GM19452 (cell line): ENCODE measurements at regions not wholly inside any gene's neighbourhood (a gene's known extent, or its start where the extent isn't known, plus 50 kb on each side); places are given as distances from the start of the nearest gene placed in this dataset.

Experiments used
- ATAC-seq: cut with Tn5 transposase; IDR thresholded peaks from one replicate; pipeline ENCODE4 v1.9.1; 2021; ENCODE audit not compliant: unreplicated experiment

DNA sequence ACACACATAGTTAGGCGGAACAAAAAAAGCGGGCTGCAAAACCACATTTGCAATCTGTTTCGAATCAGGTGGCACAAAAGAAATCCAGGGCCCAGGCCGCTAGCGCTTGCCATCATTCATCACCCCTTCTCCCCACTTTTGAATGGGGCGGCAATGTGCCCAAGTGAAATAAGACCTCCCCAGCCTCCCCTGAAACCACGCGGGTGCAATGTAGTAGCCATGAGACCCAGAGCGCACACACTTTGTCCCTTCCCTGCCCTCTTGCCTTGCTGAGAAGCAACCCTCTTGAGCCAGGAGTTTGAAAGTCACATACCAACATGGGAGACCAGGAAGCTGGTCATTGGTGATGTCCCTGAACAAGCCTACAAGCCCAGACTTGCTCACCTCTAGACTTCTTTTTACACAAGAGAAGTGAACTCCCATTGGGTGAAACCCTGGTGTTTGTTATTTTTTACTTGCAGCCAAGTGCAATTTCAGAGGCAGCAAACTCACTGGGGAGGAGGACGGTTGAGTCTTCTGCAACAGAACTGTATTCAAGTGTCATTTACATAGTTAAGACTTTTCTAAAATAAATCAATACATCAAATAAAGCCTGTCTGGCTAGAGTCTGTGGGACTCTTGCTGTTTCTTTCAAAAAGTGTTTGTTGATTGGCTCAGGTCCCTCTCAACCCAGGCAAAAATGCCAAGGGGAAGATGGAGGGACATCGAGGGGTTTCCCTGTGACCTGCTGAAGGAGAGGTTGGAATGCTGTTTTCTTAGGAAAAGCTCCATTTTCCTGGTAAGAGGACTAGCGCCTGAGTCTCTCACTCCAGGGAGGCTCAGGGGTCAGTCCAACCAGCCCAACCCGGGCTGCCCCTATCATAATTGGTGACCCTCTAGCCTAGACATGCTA, 138.1 kb upstream of the PTPN1 start:
- no peak for ATAC-seq

DNA sequence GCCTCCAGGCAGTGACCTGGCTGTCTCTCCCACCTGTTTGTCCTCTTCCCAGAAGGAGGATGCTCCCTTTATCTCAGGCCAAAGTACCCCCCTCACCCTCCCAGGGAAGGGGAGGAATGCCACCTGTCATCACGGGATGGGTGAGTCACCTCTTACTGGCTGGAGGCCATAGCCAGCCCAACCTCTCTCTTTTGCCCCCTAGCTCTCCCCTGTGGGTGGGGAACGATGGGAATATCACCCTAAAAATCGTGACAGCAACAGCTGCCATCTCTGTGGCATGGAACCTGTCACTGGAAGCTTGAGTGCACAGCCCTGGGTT, 137.5 kb upstream of the PTPN1 start:
- no peak for ATAC-seq

DNA sequence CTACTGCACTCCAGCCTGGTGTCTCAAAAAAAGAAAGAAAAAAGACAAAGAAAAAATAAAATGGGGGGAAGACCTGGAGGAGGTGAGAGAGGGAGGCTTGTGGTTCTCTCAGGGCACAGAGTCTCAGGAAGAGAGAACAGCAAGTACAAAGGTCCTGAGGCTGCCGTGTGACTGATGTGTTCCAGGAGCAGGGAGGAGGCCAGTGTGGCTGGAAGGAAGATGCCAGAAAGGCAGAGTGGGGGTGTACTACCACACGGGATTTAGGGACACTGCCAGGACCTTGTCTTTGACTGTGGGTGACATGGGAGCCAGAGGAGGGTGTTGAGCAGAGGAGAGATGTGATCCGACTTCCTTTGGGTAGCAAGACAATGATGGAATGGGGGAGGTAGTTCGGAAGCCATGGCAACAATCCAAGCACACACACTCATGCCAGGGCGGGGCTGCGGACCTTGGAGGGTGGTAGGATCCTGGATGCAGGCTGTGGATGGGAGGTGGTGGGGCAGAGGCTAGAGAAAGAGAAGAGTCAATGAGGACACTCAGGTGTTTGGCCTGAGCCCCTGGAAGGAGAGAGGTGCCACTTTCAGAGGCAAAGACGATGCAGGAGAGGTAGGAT, 136.4 kb upstream of the PTPN1 start:
- no peak for ATAC-seq

DNA sequence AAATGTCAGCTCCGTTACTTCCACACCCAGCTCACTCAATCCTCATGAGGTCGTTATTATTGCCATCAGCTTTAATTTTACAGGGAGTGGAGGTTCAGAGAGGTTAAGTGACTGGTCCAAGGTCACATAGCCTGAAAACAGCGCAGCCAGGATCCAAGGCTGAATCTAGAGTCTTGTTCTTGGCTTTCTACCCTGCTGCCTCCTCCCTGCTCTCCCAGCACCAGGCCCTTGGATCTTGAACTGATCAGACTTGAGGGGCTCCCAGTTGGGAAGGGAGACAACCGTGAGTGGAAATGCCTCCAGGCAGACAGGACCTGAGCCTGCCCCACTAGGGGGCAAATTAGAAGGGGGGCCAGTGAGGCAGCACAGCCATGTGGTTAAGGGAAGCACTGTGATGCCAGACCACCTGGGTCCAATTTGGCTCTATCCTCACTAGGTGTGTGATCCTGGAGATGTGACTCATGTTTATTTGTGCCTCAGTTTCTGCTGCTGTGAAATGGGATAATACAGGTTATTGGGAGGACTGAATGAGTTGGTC, 135.6 kb upstream of the PTPN1 start:
- no peak for ATAC-seq

DNA sequence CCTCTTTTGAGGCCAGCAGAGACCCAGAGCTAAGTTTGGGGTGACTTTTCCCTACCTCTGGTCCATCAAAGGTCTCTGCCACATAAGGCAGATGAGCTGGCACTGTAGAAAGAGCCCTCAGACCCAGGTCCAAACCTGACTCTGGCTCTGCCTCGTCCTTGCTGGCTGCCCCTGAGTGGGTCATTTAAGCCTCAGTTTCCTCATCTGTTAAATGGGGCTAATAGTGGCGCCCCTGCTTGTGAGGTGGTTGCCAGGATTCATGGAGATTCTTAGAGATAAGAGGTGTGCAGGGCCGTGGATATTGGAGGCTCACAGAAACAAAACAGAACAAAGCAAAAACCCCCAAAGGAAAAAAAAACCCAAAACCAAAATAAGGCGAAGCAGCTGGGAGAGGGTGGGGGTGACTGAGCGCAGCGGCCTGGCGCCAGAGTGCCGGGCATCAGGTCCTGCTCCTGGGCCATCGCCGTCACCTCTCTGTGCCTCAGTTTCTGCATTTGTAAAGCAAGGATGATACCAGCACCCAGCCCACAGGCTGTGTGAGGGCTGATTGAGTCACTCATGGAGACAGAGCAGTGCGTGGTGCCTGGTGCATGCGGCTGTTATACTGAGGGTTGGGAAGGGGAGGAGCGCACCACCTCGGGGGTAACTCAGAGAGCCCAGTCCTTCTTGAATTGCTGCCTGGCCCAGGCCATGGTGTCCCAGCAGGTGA, 133.8 kb upstream of the PTPN1 start:
- ATAC-seq = no peak

DNA sequence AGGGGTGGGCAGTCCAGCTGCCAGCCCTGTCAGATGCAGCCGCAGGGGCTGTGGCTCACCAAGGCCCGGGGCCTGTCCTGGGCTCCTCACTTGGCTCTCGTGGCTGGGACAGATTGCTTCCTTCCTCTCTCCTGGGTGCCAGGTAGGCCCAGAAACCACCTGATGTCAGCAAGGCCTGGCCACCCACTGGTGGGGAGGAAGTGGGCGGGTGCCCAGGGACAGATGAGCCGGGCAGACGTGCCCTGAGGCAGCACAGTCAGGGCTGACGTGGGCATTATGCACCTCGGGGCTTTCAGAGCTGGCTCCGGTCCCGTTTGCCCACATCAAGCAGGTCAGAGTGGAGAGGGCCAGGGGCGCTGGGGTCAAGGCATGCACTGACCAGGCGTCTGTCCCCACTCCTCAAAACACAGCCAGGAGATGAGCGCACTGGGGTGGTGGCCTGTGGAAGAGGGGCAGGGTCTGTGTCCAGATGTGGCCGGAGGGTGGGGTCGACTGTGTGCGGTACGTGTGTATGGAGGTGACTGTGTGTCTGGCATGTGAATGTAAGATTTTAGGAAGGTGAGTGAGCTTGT, 133.2 kb upstream of the PTPN1 start:
- no peak for ATAC-seq

DNA sequence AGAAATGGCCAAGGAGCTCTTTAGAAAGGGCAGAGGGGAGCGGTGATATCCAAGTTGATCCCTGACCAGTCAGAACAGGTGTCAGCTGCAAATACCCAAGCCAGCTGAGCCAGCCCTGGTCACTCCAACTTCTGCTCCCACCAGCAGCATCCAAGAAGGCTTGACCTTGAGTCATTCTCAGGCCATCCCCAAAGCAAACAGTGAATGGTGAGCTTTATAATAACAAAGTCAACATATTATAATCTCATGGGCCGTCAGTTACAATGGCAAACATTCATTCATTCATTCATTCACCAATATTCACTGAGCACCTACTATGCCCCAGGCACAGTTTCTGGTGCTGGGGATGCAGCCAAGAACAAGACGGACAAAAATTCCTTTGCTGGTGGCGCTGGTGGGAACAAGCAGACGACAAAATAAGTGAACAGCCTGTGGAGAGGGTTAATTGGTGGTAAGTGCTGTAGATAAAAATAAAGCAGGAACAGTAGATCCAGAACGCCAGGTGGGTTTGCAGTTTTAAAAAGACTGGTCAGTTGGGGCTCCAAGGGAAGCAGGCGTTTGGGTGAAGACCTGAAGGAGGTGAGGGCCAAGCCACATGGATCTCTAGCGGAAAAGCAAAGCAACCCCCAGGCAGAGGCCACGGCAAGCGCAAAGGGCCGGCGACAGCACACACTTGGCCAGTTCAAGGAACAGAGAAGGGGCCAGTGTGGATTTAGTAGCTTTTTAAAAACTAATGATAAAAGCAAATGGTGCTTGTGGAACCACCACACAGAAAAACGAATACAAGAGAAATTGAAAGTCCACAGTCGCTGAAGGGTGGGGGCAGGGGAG, 131.8 kb upstream of the PTPN1 start:
- no peak for ATAC-seq

DNA sequence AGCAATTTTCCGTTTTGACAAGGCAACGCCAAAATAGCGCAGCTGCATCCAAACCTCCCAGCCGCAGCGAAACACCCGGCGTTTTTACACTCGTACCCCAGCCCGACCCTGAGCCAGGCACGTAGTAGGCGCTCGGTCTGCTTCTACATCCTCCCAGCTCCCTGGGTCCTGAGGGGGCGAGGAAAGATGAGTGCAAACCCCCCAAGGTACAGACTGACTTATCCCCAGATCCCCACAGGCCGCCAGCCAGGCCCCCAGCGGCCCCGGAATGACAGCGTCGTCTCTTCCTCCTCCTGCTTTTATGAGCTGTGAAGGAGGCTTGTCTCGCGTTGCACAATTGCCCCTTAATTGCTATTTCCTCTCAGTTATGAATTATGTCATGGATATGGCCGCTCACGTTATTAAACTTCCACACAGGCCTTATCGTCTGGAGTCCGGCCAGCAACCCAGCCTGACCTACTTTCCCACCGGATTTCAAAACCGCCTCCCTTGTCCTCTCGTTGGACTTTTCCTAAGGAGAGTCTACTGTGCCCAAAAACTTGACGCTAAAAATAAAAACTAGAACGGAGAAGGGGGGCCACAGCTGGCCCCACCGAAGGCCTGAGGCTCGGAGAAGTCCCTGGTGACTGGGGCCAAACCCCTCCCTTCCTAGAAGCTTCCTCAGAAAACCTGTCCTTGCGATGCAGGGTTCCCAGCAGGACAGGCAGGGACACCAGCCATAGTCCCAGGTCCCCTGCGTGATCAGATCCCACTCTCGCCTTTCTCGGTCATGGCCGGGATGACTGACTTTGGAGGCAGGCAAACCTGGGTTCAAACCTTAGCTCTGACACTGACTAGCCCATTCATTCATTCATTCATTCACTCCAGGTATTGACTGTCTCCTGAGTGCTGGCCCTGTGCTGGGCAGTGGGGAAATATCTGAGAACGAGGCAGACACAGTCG, 130.9 kb upstream of the PTPN1 start:
- ATAC-seq = no peak

DNA sequence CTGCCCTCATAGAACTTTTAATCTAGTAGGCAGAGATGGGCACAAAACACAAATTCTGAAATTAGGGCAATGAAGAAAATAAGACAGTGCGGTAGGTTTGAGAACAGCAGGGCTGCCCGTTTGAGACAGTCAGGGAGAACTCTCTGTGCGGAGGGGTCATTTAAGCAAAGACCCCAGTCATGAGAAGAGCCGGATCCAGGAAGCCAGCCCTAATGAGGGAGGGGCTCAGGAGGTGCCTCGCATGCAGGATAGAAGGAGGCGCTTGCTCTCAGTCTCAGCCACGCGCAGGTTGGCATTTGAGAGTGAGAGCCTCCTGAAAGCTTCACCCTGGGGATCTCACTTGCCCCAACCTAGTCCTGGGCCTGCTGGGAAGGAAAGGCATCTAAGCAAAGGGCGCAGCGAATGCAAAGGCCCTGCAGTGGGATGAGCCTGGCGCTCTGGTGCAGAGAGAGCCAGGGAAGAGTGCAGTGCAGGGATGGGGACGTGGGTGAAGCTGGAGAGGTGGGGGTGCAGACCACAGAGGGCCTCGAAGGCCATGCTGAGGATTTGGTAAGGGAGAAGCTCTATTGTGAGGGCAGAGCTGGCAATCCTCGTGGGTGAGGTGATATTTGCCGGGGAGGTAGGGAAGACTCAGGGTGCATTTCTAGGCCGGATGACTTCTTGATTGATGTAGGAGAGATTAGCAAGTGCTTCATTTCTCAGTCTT, 130.0 kb upstream of the PTPN1 start:
- ATAC-seq = no peak

DNA sequence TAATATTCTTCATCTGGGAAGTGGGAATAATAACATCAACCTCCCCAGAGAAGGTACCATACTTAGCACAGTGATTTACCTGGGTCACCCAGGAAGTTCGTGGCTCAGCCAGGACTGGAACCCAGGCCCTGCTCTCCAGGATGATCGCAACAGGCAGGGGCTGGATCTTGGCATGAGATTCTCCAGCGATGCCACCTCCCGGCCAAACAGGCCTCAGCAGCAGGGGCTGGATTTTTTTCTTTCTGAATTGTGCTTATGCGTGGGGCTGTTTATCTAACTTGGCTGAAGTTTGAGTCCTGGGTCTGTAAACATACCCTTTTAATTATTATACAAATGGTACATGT, 129.5 kb upstream of the PTPN1 start:
- no peak for ATAC-seq

DNA sequence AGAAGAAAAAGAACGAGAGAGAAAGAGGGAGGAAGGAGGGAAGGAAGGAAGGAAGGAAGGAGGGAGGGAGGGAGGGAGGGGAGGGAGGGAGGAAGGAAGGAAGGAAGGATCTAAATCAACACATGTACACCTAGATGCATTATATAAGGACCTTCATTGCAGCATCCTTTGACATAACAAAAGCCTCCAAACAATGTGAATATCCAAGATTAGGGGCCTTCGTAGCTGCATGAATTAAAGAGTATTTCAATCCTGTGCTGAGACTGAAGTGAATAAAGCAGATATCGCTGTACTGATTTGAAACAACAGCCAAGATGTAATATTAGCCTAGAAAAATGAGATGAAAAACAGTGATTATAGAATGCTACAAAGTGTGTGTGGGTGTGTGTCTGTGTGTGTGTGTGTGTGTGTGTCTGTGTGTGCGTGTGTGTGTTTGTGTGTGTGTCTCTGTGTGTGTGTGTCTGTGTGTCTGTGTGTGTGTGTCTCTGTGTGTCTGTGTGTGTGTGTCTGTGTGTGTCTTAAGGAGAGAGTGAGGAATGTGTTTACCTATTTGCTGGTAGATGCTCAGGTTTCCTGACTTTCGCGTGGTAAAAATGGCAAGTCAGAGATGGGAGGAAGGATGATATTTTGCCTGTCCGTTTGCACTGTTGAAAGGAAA, 129.0 kb upstream of the PTPN1 start:
- ATAC-seq = no peak

DNA sequence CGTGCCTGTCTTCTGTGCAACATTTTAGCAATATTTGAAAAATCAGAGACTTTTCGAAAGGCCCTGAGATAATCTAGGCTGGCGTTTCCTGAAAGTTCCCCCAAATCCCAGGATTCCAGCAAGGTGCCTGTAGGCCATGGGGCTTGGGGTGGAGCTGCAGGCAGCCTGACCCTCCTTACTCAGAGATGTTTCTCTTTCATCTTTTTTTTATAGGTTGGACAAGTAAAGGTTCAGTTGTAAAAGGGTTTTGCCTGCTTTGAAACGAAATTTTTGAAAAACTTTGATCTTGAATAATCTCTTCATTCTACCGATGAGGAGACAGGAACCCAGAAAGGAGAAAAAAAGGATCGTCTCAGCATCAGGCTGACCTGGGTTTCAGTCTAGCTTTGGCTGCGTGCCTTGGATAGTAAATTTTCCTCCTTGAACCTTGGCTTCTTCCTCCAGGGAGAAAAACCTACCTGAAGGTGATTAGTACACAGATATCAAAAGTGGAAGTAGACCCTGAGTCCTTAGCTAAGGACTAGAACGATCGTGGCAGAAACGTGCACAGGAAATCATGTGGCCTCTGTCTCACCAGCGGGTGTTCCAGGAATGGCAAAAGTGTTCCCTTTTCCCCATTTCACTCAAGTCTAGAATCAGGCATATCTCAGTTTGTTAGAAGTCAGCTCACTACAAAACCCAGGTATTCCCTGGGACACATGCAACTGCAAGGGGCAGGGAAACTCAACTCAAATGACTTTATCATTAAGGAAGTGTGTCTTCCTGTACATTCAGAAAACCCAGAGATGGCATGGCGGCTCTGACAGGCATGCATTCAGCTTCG, 128.2 kb upstream of the PTPN1 start:
- ATAC-seq = no peak

DNA sequence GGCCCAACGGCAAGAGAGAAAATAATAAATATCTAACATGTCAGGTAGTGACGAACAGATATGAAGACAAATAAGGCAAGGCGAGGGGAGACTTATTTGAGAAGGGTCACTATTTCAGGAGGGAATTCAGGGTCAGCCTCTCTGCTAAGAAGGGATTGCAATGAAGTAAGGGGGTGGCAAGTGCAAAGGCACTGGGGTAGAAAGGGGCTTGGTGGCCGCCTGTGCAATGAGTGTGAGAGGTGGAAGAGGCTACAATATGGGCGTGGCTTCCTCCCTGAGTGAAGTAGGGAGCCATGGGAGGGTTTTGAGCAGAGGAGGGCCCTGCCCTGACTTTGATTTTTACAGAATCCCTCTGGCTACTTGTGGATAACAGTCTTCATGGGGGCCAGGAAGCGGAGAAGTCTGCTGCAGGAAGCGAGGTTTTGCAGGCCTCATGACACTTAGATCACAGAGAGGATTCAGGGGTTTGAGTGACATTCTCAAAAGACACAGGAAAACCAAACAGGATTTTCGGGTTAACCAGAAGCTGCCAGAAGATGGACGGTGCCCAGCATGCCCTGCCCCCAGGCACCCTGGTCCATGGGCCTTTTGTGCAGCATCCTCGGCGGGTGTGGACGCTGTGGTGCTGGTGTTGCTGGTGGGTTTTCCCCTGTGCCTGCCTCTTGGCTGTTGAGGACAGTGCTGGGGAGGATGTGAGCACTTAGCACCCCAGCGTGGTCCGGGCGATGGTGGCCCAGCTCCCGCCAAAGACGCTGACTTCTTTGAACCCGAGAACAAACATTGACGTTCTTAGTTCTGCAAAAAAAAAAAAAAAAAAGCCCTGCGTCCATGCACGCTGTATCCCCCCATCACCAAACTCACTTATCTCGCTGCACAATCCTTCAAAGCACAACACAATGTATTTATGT, 124.2 kb upstream of the PTPN1 start:
- ATAC-seq = no peak

DNA sequence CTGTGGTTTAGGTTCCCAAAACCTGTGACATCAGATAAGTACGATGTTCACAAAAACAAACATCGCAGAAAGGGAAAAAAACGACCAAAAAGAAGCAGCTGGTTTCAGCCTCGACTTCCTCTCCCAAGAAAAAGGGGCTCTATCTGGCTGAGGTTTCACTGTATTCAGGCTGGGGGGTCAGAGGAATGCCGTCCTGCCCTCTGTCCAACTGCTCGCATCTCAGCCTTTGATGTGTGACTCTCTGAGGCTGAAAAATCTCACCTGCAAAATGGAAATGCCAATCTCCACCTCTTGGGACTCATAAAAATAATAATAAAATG, 123.6 kb upstream of the PTPN1 start:
- ATAC-seq = no peak

DNA sequence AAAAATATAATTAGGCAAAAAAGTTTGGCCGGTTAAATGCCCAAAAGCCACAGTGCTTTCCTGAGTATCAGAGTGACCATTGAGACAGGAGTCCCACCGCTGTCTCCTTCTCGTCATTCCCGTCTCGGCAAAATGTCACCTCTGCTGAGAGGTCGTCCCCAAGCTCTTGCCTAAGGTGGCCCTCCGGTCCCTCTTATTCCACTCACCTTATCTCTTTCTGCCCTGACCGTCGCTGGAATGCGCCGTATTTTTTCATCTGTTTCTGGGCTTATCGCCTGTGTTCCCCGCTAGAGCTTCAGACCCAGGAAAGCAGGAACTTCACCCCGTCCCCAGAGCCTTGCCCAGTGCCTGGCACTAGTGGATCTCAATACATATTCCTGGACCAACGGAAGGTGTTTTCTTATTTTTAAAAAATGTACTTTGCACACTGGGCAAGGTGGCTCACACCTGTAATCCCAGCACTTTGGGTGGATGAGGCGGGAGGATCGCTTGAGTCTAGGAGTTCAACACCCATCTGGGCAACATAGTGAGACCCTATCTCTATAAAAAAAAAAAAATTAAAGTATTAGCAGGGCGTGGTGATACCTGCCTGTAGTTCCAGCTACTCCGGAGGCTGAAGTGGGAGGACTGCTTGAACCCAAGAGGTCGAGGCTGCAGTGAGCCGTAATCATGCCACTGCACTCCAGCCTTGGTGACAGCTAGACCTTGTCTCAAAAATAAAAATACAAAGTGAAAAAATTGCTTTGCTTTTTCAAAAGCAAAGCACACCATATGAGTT, 122.8 kb upstream of the PTPN1 start:
- no peak for ATAC-seq

DNA sequence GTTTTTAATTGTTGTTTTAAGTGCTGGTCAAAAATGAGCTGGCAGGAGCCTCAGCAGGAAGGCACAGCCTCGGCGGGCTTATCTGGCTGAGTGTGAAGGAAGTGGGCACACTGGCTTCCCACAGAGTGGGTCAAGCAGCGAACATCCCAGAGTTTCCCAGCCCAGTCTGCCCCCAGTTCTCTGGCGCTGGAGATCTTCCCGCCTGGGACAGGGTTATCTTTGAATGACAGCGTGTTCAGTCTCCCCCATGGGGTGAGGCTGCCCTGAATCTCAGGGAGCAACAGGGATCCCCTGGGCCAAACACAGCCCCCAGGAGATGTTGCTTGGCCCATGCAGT, 122.2 kb upstream of the PTPN1 start:
- no peak for ATAC-seq
